GM21528 (cell line): ENCODE measurements at regions not wholly inside any gene's neighbourhood (a gene's known extent, or its start where the extent isn't known, plus 50 kb on each side); places are given as distances from the start of the nearest gene placed in this dataset.

ENCODE experiments used
- ATAC-seq: cut with Tn5 transposase; IDR thresholded peaks from one replicate; pipeline ENCODE4 v1.9.1; 2021; ENCODE audit warnings: mild to moderate bottlenecking, moderate library complexity; ENCODE audit not compliant: unreplicated experiment, low FRiP score

DNA sequence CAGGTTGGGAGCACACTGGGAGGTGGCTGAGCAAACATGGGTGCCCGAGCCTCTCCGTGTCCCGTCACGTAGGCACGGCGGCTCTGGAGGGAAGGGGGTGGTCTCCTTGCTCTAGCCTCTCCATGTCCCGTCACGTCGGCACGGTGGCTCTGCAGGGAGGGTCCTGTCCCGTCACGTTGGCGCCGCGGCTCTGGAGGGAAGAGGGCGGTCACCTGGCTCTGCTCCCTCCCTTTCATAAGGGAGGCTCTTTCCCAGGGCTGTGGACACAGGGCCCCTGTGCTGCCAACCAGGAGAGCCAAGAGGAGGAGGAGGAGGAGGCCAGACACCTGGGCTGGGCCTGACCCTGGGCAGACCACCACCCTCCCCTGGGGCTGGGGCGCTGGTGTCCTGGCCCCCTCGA is 1173.7 kb downstream of the BRD1 start:
- no peak for ATAC-seq

DNA sequence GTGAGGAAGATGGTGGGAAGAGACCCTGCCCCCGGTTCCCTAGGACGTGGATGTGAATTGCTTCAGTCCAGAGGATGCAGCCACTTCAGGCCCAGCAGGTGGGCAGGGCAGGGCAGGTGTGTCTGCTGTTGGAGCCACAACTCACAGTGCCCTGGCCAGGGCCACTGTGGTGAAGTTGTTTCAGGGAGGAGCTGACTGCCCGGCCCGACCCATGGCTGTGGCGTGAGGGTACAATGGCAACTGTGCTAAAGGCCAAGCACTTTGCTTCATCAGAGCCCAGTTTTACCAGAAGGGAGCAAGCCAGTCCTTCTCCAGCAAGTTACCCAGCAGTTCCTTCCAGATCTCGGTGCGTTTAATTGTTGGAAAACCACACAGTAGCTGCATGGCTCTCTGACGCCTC is 1174.4 kb downstream of the BRD1 start:
- no peak for ATAC-seq

DNA sequence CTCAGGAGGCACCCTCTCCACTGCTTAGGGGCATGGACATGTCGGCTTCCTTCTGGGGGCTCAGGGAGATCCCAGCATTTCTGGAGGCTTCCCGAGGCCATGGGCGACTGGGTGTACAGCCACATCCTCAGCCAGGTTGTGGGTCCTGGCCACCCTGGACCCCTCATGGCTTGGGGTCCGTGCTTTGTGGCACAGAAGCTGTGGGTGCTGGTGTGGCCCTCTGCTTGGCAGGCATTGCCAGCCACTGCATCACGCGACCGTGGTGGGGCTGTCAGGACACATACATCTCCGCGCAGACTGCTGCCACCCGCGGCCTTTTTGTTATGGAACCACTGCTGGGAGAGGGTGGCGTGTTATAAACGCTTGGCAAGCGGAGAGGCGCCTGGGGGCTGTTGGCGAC is 1174.9 kb downstream of the BRD1 start:
- no peak for ATAC-seq

DNA sequence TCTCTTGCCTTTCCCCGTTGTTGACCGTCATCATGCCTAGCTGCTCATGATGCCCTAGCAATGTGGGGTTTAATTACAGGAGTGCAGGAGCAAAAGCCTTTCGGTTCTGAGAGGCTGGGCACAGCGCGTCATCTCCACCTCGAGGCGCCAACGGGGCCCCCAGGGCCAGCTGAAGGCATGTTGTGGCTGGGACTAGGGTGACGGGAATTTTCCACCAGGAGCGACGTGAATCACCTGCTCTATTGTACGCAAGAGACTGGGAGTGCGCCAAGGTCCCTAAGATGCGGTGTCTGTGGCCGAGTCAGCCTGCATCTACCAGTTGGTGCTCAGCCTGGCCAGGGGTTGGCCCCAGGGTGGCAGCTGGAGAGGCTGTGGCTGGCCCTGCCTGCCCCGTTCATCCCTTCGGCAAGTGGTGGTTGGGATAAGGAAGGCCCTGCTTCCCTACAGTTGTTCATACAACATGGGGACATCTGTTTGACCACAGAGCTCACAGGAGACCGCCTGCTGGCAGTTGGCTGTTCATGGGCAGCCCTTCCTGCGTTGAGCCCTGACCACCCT is 1175.6 kb downstream of the BRD1 start:
- no peak for ATAC-seq

DNA sequence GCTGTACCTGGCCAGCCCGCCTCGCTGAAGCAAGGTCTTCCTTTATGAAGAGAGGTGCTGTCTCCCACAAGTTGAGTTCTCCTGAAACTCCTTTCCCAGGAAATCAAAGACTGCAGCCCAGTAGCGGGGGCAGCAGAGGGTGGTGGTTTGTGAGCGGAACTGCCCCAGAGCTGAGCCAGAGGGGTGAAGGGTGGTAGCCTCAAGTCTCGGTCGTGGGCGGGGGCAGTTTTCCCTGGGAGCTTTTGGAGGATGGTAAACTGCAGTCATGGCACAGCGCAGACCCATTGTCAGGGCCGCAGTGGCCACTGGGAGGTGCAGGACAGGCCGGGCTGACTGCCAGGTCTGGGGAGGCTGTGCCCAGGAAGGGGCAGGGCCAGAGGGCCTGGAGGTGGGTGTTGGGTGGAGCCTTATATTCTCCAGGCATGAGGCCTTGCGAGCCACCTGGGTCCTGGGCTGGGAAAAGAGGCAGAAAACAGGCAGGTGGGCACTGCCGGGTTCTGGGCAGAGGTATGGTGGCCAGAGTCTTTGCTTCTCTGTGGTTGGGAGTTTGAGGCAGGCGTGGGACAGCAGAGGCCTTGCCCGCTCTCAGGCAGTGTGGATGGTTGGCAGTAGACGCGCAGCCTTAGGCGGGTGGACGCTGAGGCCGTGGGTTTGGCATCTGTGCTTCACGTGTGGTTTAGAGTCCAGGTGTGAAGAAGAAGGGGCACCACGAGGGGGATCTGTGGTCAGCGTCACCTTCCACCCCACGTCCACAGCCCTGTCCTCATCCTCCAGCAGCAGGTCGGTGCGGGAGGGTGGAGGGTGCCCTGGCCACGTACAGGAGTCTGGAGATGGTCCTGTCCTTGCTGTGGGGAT is 1176.4 kb downstream of the BRD1 start:
- ATAC-seq, result no peak

DNA sequence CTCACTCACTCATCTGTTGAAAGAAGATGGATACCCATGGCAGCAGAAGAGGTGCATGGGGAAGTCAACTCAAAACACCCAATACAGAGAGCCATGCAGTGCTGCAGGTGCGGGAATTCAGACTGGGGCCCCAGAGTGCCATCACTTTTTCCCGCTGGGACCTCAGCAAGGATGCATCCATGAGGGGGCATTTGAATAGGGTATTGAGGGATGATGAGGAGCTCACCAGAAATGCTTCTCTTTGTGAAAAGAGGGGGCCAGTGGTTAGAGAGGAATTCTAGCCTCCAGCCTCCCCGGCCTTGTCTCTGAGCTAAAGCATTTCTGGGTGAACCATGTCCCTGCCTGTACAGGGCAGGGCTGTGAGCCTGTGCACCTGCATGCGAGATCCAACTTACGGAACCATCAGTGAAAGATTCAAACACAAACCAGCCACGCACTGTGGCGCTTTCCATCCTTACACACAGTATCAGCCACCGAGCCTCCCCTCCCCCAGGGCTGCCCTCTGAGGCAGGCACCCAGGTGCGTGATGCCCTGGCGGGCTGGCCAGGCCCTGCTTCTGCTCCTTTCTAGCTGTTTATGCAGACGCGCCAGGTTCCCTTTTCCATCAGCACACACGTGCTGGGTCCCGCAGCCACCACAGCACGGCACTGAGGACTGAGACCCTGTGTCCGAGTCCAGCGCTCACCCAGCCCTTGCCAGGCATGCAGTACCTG is 1177.2 kb downstream of the BRD1 start:
- no peak for ATAC-seq

DNA sequence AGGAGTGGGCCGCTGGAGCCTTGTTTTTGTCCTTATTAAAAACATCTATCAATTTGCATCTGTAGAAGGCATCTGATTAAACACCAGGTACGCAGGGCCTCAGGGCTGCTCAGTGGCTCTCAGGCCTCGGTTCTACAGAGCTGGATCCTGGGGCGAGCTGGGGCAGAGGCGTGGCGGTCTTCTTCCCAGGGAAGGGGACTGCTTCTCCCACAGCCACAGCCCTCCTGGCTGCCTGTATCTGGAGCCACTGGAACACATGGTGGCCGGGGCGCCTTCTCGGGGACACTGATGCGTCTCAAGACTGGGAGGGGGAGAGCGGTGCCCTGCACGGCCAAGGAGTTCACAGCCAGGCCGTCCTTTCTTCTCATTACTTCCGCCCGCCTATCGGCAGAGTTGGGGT is 1178.2 kb downstream of the BRD1 start:
- ATAC-seq, result no peak

DNA sequence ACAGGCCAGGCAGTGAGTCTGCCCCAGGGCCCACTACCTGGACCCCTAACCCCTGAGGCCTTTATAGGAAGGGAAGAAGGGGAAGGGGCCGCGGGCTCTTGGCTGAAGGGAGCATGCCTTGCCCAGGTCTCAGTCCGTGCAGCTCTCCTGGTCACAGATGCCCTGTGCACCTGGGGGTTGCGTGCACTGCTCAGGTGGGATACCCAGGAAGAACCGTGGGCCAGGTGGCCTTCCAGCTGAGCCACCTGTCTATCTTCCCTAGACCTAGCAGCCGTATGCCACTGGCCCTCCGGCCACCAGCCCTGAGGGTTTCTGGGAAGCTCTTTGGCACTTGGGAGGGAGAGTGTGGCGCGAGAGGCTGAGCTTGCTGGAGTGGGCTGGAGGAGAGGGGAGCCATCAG is 1178.6 kb downstream of the BRD1 start:
- ATAC-seq, result no peak

DNA sequence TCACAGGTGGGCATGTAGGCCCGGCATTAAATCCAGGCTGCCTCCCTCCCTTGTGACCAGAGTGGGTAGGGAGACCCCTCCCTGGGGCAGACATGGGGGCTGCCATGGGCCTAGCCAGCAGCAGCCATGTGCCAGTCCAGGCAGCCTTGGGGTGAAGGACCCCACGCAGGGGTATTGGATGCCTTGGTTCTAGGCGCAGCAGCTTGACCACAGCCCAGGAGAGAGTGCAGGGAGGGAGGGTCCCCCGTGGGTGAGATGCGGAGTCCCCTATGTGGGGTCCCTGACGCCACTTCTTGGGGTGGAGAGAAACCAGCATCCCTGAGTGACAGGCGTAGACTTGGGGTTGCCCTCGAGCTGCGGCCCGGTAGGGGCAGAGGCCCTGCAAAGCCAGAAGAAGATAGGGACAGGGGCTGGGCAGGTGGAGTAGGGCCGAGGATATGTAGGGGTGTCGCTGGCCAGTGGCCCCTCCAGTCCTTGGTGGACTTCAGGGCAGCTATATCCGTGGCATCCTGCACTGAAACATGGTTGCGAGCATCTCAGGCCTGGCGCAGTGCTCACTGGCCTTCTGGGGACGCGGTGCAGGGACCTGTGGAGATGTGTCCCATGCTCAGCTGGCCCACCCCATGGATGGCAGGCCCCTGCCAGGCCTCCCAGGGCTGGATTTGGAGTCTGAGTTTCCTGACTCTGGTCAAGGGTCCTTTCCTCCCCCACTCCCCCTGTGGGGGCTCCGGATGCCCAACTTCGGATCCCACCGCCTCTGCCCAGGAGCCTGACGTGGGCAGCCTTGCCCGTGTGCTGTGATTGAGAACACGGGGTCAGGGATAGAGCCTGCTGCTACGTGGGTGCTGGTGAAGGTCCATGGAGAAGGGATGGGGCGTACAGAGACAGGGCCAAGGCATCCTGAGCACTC is 1179.8 kb downstream of the BRD1 start:
- ATAC-seq, result no peak

DNA sequence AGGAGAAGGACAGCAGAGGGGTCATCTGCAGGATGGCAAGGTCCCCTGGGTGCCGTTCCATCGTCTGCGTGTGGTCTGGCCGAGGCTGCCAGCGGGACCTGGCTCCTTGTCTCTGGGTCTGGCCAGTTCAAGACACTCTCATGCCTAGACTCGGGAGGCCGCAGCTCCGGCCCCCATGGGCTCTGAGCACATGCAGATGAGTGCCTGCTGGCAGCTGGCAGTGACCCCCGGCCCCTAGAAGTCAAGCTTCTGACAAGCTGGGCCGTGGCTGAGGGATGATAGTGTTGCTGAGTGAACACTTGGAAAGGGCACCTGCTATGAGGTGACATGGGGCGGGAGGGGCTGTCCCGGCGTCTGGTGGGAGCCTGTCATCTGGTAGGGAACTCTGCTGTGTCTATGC is 1180.6 kb downstream of the BRD1 start:
- no peak for ATAC-seq

DNA sequence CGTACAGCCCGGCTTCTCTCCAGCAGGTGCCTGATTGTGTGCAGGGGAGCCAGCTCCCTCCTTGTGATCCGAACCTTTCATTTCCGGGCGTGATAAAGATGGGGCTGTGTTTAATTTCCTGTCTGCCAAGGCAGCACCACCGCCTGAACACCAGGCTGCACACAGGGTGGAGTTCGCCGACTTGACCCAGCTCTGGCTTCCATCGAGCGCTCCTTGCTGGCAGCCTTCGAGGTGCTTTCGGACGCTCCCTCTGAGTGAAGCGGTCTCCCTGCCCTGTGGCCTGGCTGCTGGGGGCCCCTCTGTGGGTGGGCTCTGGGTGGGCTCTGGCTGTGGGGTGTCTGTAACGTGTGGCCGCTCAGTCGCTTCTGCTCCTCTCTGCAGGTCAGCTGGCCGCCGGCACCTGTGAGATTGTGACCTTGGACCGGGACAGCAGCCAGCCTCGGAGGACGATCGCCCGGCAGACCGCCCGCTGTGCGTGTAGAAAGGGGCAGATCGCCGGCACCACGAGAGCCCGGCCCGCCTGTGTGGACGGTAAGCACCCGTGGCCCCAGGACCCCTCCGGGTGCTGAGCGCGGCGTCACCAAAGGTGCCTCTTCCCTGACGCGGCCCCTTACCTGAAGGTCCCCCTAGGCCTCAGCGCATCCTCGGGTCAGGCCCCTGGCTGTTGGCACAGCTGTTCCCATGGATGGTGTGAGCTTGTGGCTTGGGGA is 1181.3 kb downstream of the BRD1 start:
- no peak for ATAC-seq

DNA sequence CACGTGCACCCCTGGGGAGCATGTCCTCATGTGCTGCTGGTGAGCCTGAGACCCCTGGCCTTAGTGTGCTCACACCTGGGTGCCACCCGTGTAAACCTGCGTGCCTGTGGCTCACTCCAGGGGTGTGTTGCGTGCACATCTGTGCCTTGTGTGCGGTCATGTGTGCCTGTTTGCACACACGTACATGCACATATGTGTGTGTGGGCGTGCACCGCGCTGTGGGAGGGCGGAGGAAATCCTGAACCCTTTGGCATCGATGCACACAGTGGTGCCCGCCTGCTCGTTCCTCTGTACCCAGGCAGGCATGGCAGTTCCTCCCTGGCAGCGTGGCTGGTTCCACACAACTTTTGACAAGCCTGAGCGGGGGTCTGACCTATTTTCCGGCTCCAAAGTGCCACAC is 1181.9 kb downstream of the BRD1 start:
- ATAC-seq, result no peak

DNA sequence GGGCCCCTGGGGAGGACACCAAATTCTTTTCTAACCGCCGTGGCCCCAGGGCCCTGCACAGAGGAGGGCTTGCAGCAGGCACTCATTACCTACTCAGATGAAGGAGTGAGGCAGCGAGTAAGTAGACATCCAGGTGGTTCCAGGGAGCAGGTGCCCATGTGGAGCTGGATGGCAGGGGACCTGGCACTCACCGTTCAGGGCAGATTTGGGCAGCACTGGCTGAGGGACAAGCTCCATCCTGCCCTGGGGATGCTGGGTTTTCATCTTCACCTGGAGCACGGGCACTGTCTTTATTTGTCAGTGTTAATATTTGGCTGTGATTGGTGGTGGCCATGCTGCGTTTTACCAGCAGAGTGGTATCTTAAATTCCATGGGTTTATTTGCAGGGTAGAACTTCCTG is 1182.7 kb downstream of the BRD1 start:
- ATAC-seq, result no peak

DNA sequence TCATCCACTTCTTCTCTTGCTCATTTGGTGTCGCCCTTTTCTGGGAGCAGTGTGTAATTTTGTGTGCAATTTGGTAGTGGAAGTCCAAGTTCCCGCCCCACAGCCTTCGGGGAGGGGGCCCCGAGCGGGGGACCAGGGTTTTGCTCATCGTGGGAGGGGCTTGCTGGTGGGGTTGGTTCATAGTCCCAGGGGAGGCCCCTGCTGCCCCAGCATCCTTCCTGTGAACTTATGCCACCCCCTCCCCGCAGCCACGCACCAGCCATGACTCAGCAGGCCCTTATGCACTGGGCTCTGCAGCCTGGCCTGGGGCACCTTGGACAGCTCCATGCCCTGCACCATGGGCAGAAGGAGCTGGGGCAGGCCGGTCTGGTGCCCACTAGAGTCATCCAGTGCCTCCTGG is 1183.6 kb downstream of the BRD1 start:
- no peak for ATAC-seq

DNA sequence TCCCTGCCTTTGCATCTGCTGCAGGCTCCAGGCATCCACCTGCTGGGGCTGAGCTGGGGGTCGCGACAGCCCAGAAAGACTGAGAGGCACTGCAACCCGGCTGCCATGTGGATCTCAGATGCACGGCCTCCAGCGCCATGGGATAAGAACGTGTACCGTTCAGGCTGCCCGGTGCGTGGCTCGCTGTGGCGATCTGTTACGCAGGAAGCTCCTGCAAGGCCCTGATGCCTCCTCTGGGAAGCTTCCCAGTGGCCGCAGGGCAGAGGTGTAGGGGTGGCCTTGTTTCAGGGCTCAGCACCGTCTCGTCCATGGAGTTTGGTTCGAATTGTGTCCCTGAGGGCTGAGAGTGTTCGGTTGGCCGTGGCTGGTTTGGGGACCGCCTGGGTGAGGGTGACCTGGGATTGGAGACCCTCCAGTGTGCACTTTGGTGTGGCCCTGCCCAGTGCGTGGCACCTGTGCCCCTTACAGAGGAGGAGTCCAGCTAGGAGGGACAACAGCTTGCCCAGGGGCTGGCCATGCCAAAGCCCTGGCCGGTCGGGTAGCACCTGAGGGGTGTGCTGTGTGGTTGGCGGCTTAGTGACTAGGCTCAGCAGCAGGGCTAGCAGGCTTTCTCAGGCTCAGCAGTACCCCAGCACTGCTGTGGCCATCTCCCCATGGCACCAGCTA is 1184.5 kb downstream of the BRD1 start:
- no peak for ATAC-seq

DNA sequence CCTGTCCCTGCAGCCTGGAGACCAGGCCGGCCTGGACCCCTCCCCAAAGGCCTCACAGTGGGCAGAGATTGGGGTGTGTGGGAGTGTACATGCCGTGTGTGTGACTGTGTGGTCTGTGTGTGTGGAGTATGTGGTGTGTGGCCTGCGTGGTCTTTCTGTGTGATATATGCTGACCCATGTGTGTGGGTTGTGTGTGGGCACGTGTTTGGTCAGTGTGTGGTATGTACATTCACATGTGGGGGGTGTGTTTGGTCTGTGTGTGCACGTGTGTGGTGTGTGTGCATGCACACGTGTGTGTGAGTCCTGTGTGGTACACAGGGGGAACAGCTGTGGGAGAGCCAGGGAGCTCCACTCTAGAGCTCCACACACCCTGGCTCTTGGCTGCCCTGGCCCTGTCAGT is 1185.1 kb downstream of the BRD1 start:
- no peak for ATAC-seq

DNA sequence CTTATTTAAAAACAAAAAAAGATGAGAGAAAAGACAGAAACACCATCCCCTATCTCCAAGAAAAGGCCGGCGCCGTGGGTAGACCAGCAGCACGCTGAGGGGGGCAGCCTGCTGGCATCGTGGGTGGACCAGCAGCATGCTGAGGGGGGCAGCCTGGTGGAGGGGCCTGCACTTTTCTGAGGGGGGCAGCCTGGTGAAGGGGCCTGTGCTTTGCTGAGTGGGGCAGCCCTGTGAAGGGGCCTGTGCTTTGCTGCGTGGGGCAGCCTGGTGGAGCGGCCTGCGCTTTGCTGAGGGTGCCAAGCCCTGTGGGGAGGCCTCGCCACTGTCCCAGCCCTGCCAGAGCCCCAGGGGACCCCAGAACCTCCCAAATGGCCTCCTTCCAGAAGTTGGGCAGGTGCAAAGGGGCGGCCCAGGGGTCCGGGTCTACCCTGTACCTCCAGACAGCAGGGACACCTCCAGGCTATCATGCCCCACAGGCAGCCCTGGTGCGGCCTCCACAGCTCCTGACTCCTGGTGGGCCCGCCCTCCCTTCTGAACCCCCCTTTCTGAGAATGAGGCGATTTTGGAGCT is 1185.7 kb downstream of the BRD1 start:
- no peak for ATAC-seq

DNA sequence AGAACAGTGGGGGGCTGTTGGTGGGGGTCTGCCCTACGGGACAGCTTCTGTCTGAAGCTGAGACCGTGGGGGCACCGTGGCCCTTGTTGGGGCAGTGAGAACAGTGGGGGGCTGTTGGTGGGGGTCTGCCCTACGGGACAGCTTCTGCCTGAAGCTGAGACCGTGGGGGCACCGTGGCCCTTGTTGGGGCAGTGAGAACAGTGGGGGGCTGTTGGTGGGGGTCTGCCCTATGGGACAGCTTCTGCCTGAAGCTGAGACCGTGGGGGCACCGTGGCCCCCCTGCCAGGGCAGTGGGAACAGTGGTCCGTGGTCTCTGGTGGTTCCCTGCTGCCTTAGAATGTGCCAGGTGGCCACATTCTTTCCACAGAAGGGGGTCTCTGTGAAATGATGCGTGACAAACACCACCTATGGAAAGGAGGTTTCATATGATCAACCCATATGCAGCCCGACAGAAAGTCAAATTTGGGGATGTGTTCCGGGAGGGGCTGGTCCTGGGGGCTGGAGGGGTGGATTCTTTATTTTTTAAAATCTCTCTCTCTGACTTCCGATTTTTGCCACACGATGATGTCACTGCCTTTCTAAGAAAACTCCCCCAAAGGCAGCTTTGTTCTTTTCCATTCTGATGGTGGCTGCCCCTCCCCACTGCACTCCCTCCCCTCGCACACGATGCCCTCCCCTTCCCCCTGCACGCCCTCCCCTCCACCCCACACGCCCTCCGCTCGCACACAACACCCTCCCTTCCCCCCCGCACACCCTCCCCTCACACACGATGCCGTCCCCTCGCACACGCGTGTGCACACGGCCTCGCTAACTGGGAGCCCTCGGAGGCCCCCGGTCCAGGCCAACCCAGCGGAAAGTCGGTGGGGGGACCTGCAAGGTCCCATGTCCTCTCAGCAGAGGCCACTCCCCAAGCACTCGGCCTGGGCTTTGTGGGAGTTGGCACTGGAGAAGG is 1186.5 kb downstream of the BRD1 start:
- ATAC-seq, result no peak
